GM12891 (cell line): ENCODE measurements at regions not wholly inside any gene's neighbourhood (a gene's known extent, or its start where the extent isn't known, plus 50 kb on each side); places are given as distances from the start of the nearest gene placed in this dataset.

Experiments
- POLR2A ChIP-seq: IDR thresholded peaks from 2 replicates; pipeline ENCODE4 v1.6.1; 2011; ENCODE audit warnings: low read depth, low read length, control low read depth
- POLR2AphosphoS5 ChIP-seq: IDR thresholded peaks from 2 replicates; pipeline ENCODE4 v1.6.1; 2011; ENCODE audit warnings: low read depth, low read length, control low read depth

DNA sequence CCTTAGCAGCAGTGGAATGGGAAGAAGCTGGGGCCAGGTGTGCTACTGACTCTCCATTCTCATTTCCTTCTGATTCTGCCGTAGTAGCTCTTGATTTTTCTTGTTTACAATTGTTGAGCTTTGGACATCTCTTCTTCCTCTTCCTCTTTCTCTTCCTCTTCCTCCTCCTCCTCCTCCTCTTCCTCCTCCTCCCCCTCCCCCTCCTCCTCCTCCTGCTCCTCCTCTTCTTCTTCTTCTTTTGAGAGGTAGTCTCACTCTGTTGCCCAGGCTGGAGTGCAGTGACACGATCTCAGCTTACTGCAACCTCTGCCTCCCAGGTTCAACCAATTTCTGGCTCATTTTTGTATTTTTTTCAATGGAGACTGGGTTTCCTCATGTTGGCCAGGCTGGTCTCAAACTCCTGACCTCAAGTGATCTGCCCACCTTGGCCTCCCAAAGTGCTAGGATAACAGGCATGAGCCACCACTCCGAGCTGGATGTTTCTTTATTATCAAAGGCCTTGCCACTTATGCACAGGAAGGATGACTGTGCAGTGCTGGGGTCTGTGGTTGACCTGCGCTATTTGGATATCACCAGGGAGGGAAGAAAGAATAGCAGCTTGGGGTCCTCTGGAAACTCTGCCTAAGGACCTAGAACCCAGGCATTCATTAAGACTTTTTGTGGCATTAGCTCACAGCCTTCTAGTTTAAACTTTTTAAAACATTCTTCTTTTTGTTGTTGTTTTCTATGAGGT lies 127.8 kb upstream of the KCNJ16 start:
- TF ChIP-seq POLR2A, result no peak
- no peak for TF ChIP-seq POLR2AphosphoS5
